Peyer's patch (tissue), 4 donors: ENCODE measurements at regions not wholly inside any gene's neighbourhood (a gene's known extent, or its start where the extent isn't known, plus 50 kb on each side); places are given as distances from the start of the nearest gene placed in this dataset.

ENCODE experiments used
- DNase-seq, 3 donors: peaks; one replicate each; pipeline ENCODE4 v3.0.0-alpha.2; 2017 to 2019
- H3K27ac ChIP-seq, 4 donors: fragments of 200-600 bp; sonication (generic); one replicate each; pipeline ENCODE4 v1.5.1; 2016 to 2019
- H3K27me3 ChIP-seq, 2 donors: fragments of 200-600 bp; sonication (generic); one replicate each; pipeline ENCODE4 v1.5.1; 2019
- H3K36me3 ChIP-seq, 3 donors: fragments of 200-600 bp; sonication (generic); one replicate each; pipeline ENCODE4 v1.5.1; 2016 to 2019
- H3K4me1 ChIP-seq, 4 donors: fragments of 200-600 bp; sonication (generic); one replicate each; pipeline ENCODE4 v1.5.1; 2016 to 2019
- H3K4me3 ChIP-seq, 4 donors: fragments of 200-600 bp; sonication (generic); 1 replicate in 3 of 4; 2 replicates in 1 of 4; pipeline ENCODE4 v1.5.1; 2016 to 2019; ENCODE audit warnings: mild to moderate bottlenecking in 1 of 4
- H3K9me3 ChIP-seq, 4 donors: fragments of 200-600 bp; sonication (generic); one replicate each; pipeline ENCODE4 v1.5.1; 2016 to 2019; ENCODE audit warnings: mild to moderate bottlenecking in 1 of 4
- POLR2A ChIP-seq, 2 donors: fragments of 450-650 bp; IDR thresholded peaks; one replicate each; pipeline ENCODE4 v1.5.1; 2017; ENCODE audit warnings: antibody characterized with exemption in 2 of 2, mild to moderate bottlenecking in 2 of 2, moderate library complexity in 2 of 2
- TF ChIP-seq, protein P1 (sequence below), 6 experiments: fragments of 450-650 bp in 4 of 6; fragments of 200-600 bp in 2 of 6; sonication (generic) in 1 of 6; IDR thresholded peaks; one replicate each; pipeline ENCODE4 v1.5.1; 2017 to 2019; ENCODE audit warnings: antibody characterized with exemption in 6 of 6, mild to moderate bottlenecking in 3 of 6, moderate library complexity in 1 of 6

DNA sequence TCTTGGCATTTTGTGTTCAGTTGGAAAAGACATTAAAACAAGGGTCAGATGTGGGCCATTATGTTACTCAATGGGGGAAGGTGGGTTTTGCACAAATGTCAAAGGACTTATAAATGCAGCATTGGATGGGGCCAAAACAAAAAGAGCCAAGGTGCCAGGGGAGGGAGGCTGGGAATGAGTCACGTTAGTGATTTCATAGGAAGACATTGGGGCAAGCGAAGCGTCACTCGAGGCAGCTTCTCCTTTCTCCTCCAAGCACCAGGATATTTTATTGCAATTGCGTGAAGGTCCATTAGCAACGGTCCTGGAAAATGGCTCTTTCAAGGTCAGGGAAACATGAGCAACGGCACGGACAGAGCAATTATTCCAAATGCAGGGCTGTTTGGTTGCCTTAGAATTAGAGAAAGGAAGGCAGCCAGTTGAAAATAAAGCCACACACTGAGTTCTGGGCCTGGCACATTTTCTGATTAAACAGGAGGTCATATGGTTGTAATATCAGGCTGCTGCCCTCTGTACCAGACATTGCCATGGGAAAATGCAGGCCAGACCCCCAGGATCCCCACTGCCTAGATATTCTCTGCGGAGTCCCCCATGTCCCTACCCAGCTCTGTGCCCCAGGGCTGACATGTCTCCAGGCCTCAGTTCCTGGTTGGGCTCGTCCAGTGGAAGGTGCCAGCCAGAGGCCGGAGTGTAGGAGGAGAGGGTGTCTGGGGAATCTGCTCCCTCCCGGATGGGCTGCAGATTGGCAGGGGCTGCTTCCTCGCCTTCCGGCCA, 63.3 kb upstream of the NANOS1 start:
- DNase-seq: no peak
- H3K27me3 ChIP-seq: no peaks in the 10 kb centered on the region
- no peak overlapping the region for H3K4me3 ChIP-seq
- no peak overlapping the region for H3K27ac ChIP-seq
- H3K4me1 ChIP-seq: no peaks in the 10 kb centered on the region
- H3K9me3 ChIP-seq: no peaks in the 10 kb centered on the region
- H3K36me3 ChIP-seq: no peaks in the 10 kb centered on the region
- TF ChIP-seq POLR2A (IDR thresholded peaks at IDR 0.05): no peak
- TF ChIP-seq, protein P1, sequence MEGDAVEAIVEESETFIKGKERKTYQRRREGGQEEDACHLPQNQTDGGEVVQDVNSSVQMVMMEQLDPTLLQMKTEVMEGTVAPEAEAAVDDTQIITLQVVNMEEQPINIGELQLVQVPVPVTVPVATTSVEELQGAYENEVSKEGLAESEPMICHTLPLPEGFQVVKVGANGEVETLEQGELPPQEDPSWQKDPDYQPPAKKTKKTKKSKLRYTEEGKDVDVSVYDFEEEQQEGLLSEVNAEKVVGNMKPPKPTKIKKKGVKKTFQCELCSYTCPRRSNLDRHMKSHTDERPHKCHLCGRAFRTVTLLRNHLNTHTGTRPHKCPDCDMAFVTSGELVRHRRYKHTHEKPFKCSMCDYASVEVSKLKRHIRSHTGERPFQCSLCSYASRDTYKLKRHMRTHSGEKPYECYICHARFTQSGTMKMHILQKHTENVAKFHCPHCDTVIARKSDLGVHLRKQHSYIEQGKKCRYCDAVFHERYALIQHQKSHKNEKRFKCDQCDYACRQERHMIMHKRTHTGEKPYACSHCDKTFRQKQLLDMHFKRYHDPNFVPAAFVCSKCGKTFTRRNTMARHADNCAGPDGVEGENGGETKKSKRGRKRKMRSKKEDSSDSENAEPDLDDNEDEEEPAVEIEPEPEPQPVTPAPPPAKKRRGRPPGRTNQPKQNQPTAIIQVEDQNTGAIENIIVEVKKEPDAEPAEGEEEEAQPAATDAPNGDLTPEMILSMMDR (IDR thresholded peaks at IDR 0.05): no peak

DNA sequence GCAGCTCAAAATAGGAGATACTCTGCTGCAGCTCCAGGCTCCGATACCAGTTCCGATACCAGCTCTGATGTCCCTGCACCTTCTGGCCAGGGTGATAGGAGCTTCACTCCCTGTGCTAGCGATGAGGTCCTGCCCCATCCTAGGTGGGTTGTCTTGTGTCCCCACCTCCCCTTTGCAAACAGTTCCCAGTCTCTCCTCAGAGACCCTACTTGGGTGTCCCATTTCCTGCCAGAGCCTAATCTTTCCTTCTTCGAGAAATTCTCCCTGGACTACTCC, 62.7 kb upstream of the NANOS1 start:
- no peak for DNase-seq
- no peak overlapping the region for H3K4me3 ChIP-seq
- no peaks in the 10 kb centered on the region for H3K9me3 ChIP-seq
- H3K27ac ChIP-seq: no peak overlapping the region
- TF ChIP-seq POLR2A (IDR thresholded peaks at IDR 0.05): no peak
- TF ChIP-seq, protein P1 (IDR thresholded peaks at IDR 0.05): no peak
- H3K27me3 ChIP-seq: no peaks in the 10 kb centered on the region
- H3K4me1 ChIP-seq: no peaks in the 10 kb centered on the region
- H3K36me3 ChIP-seq: no peaks in the 10 kb centered on the region

DNA sequence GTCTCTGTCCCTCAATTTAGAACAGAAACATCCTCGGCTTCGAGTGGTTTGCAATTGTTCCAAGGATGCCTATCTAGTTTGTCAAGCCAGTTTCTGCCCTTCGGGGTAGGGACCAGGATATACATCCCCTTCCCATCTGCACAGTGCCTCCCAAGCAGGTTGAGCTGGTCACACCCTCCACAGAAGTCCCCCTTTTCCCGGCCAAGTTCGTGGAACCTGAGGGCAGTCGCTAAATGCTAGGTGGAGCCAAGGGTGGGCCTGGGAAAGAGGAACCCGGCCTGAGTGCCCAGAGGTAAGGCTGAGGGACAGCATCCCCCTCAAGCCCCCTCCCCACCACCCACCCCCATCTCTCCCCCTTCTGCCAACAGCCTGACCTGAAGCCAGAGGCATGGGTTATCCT, 62.4 kb upstream of the NANOS1 start:
- DNase-seq: no peak
- TF ChIP-seq, protein P1 (IDR thresholded peaks at IDR 0.05): no peak
- TF ChIP-seq POLR2A (IDR thresholded peaks at IDR 0.05): no peak

DNA sequence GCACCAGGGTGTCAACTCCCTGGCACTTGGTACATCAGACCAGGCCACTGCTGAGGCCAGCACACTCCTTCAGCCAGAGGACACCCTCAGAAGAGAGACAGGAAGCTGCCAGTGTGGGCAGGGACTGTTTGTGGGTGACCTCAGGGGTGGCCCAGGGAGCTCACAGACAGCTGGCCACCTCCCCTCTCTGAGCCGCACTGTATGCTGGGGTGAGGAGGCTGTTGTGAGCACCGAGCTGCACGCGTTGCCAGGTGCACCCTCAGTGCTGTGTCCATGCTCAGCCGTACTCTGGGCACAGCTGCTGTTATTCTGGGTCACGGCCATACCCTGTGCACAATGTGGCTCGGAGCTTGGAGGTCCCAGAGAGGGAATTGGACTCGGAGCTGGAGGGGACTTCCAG, 61.5 kb upstream of the NANOS1 start:
- no peak for DNase-seq
- Histone ChIP-seq H3K9me3 (no peaks in the 10 kb centered on the region), H3K27ac (no peak overlapping the region), H3K36me3 (no peaks in the 10 kb centered on the region), H3K4me1 (no peaks in the 10 kb centered on the region), H3K4me3 (no peak overlapping the region), H3K27me3 (no peaks in the 10 kb centered on the region)
- TF ChIP-seq POLR2A (IDR thresholded peaks at IDR 0.05): no peak
- TF ChIP-seq, protein P1 (IDR thresholded peaks at IDR 0.05): no peak

More for the DNA sequence above, 62.4 kb upstream of the NANOS1 start:
- Histone ChIP-seq H3K27ac (no peak overlapping the region), H3K9me3 (no peaks in the 10 kb centered on the region), H3K4me3 (no peak overlapping the region), H3K27me3 (no peaks in the 10 kb centered on the region), H3K4me1 (no peaks in the 10 kb centered on the region), H3K36me3 (no peaks in the 10 kb centered on the region)

DNA sequence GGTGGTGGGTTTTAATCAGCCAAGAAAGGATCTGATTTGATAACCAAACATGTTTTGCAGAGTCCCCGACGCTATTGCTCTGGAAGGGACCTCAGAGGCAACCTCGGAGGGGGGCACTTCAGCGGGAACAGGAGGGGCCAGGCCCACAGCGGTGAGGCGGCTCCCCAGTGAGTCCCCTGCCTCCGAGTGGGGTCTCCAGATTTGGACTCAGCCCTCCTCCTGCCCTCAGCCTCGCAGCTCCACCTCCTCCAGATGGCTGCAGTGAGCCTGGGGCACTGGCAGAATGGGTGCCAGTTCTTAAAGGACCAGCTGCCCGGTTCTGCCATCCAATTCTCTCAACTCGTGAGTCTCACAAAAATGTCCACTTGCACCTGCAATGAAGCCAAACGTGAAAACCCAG, 61.0 kb upstream of the NANOS1 start:
- Histone ChIP-seq H3K4me1 (no peaks in the 10 kb centered on the region), H3K27ac (no peak overlapping the region), H3K9me3 (no peaks in the 10 kb centered on the region), H3K4me3 (no peak overlapping the region), H3K36me3 (no peaks in the 10 kb centered on the region), H3K27me3 (no peaks in the 10 kb centered on the region)
- no peak for DNase-seq
- TF ChIP-seq, protein P1 (IDR thresholded peaks at IDR 0.05): no peak
- no peak for TF ChIP-seq POLR2A (IDR thresholded peaks at IDR 0.05)

DNA sequence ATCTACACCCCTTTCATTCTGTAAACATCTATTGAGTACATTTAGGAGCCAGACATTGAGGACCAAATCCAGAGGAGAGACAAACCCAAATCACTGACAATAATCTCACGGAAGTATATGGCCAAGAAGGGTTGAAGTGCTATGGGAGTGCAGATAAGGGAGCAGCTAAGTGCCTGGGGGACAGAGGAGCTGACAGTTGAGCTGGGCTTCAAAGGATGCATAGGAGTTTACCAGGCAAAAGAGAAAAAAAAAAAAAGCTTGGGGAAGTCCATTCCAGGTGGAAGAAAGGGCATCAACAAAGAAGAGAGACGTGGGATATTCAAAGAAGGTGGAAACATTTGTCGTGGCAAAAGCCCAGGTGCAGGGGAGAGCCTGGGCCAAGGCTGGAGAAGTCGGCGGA, 60.5 kb upstream of the NANOS1 start:
- no peak overlapping the region for H3K4me3 ChIP-seq
- TF ChIP-seq, protein P1 (IDR thresholded peaks at IDR 0.05): no peak
- no peak for TF ChIP-seq POLR2A (IDR thresholded peaks at IDR 0.05)
- H3K27me3 ChIP-seq: no peaks in the 10 kb centered on the region

More for the DNA sequence above, 60.5 kb upstream of the NANOS1 start:
- H3K9me3 ChIP-seq: peaks cover 0 to 4% (median 0%) of the 10 kb centered on the region in 4 donors
- no peaks in the 10 kb centered on the region for H3K36me3 ChIP-seq
- DNase-seq: no peak
- no peaks in the 10 kb centered on the region for H3K4me1 ChIP-seq
- no peak overlapping the region for H3K27ac ChIP-seq
